K562 (cell line): ENCODE measurements at regions not wholly inside any gene's neighbourhood (a gene's known extent, or its start where the extent isn't known, plus 50 kb on each side); places are given as distances from the start of the nearest gene placed in this dataset.

ENCODE experiments used
- CBX2 ChIP-seq: fragments of 200-600 bp; sonication (generic); IDR thresholded peaks from one replicate; pipeline ENCODE4 v1.6.1; 2012; ENCODE audit warnings: mild to moderate bottlenecking, low read length, inconsistent platforms; ENCODE audit not compliant: insufficient read depth, poor library complexity, severe bottlenecking
- CTCF ChIP-seq, 3 experiments: IDR thresholded peaks in 2 of 3; conservative IDR thresholded peaks in 1 of 3; 2 replicates each; pipeline ENCODE4 v1.5.1; 2011 to 2012; ENCODE audit warnings: low read length in 3 of 3, mild to moderate bottlenecking in 3 of 3, control low read depth in 2 of 3, improper control_type of control experiment in 1 of 3, inconsistent platforms in 1 of 3, low read depth in 1 of 3, mixed read lengths in 1 of 3, moderate library complexity in 1 of 3; ENCODE audit not compliant: insufficient read depth in 2 of 3
- DIDO1 ChIP-seq: fragments of 450-650 bp; IDR thresholded peaks from 2 replicates; pipeline ENCODE4 v1.6.1; 2016; ENCODE audit warnings: low read depth, missing biosample characterization, missing genetic modification characterization
- HDGF ChIP-seq: fragments of 450-650 bp; IDR thresholded peaks from 2 replicates; pipeline ENCODE4 v1.6.1; 2016
- MTA2 ChIP-seq: fragments of 450-650 bp; IDR thresholded peaks from 2 replicates; pipeline ENCODE4 v1.6.1; 2016; ENCODE audit warnings: low read depth
- MXI1 ChIP-seq: IDR thresholded peaks from 2 replicates; pipeline ENCODE4 v1.6.1; 2011; ENCODE audit warnings: low read depth, mild to moderate bottlenecking, improper control_type of control experiment, low read length
- SP1 ChIP-seq: sonication (generic); formaldehyde crosslinking; IDR thresholded peaks from 2 replicates; pipeline ENCODE4 v1.8.1; 2022; ENCODE audit warnings: mild to moderate bottlenecking, missing genetic modification reagents
- STAT6 ChIP-seq: sonication (generic); formaldehyde crosslinking; IDR thresholded peaks from 2 replicates; pipeline ENCODE4 v1.8.1; 2023; ENCODE audit warnings: mild to moderate bottlenecking, missing genetic modification reagents
- TRIM24 ChIP-seq, 2 experiments: fragments of 450-650 bp; IDR thresholded peaks; 2 replicates each; pipeline ENCODE4 v1.6.1; 2016
- ZFP30 ChIP-seq: fragments of 250-450 bp; sonication (Bioruptor Pico); IDR thresholded peaks from 2 replicates; pipeline ENCODE4 v1.8.0; 2022; ENCODE audit warnings: moderate library complexity, mild to moderate bottlenecking, inconsistent platforms, borderline replicate concordance
- ZKSCAN1 ChIP-seq: fragments of 150-350 bp; IDR thresholded peaks from 2 replicates; pipeline ENCODE4 v1.6.1; 2016; ENCODE audit warnings: low read depth, low read length
- ZNF232 ChIP-seq: sonication (generic); formaldehyde crosslinking; IDR thresholded peaks from 2 replicates; pipeline ENCODE4 v1.8.0; 2022; ENCODE audit warnings: mild to moderate bottlenecking, missing genetic modification reagents
- ZNF384 ChIP-seq: IDR thresholded peaks from 2 replicates; pipeline ENCODE4 v1.6.1; 2012; ENCODE audit warnings: low read depth, low read length, improper control_type of control experiment
- ZNF551 ChIP-seq: fragments of 250-450 bp; sonication (Bioruptor Pico); IDR thresholded peaks from 2 replicates; pipeline ENCODE4 v1.5.0; 2021; ENCODE audit warnings: mild to moderate bottlenecking, moderate library complexity

GRCh38 chr6:15977050-15977449 is 151.8 kb upstream of the MYLIP start:
- TF ChIP-seq DIDO1 (no peak), MTA2 (no peak), ZNF232 (no peak), CBX2 (no peak), ZFP30 (CRISPR knock-in tag) (no peak), SP1 (CRISPR knock-in tag) (no peak), STAT6 (CRISPR knock-in tag) (no peak), ZNF551 (CRISPR knock-in tag) (no peak), ZKSCAN1 (no peak), CTCF (IDR thresholded peaks at IDR 0.05 in 2 of 3, conservative IDR thresholded peaks at IDR 0.05 in 1 of 3; ENCODE audit: insufficient read depth in 2 of 3, low read depth in 1 of 3, low read length in 3 of 3) (no peak), MXI1 (no peak), HDGF (no peak), TRIM24 (IDR thresholded peaks at IDR 0.05) (no peak), ZNF384 (no peak)
